ENCODE measurements at regions not wholly inside any gene's neighbourhood (a gene's known extent, or its start where the extent isn't known, plus 50 kb on each side); places are given as distances from the start of the nearest gene placed in this dataset.
A peak's percentile ranks its signal among the peaks of the same experiment; 100 is the strongest.

- no peaks in the 10 kb centered on the region for H3K27me3 ChIP-seq
- no peak for TF ChIP-seq CTCF (IDR thresholded peaks at IDR 0.05; ENCODE audit: poor library complexity)
- TF ChIP-seq EZH2 (IDR thresholded peaks at IDR 0.05; ENCODE audit: borderline replicate concordance), result no peak
- TF ChIP-seq EZH2phosphoT487 (IDR thresholded peaks at IDR 0.05; ENCODE audit: low read depth, severe bottlenecking, unreplicated experiment), result no peak
- no peak overlapping the region for H3K4me2 ChIP-seq
- H3K9me3 ChIP-seq (ENCODE audit: low read depth), result no peaks in the 10 kb centered on the region
- H4K20me1 ChIP-seq (ENCODE audit: insufficient read depth, poor library complexity, severe bottlenecking), result no peaks in the 10 kb centered on the region
- H3K27ac ChIP-seq, result no peak overlapping the region
- no peaks in the 10 kb centered on the region for H3K36me3 ChIP-seq (replicated peaks; ENCODE audit: insufficient read depth, low read depth)
- no peak overlapping the region for H2AFZ ChIP-seq
- DNase-seq (ENCODE audit: low spot score), result no peak
- no peaks in the 10 kb centered on the region for H3K4me1 ChIP-seq (ENCODE audit: insufficient read depth)
- WGBS (ENCODE audit: low lambda C conversion rate, missing lambda C conversion rate), result 51% methylated on average over 3 of the region's 3 CpGs
- no peak overlapping the region for H3K4me3 ChIP-seq
- H3K79me2 ChIP-seq, result no peaks in the 10 kb centered on the region
- no peaks in the 10 kb centered on the region for H3K9me2 ChIP-seq (replicated peaks; ENCODE audit: insufficient read depth)
These were observed 147.1 kb downstream of the FAM181B start for GRCh38 chr11:82586581-82586980.

GRCh38 chr11:82577246-82577645 lies 156.4 kb downstream of the FAM181B start:
- DNase-seq (ENCODE audit: low spot score), result peak; percentile 4
- Histone ChIP-seq H3K36me3 (replicated peaks; ENCODE audit: insufficient read depth, low read depth) (no peaks in the 10 kb centered on the region), H3K9me3 (ENCODE audit: low read depth) (no peaks in the 10 kb centered on the region), H3K79me2 (no peaks in the 10 kb centered on the region), H3K4me3 (no peak overlapping the region), H2AFZ (no peak overlapping the region), H3K4me2 (no peak overlapping the region), H3K4me1 (ENCODE audit: insufficient read depth) (no peaks in the 10 kb centered on the region), H4K20me1 (ENCODE audit: insufficient read depth, poor library complexity, severe bottlenecking) (no peaks in the 10 kb centered on the region), H3K27me3 (no peaks in the 10 kb centered on the region), H3K9me2 (replicated peaks; ENCODE audit: insufficient read depth) (no peaks in the 10 kb centered on the region), H3K27ac (no peak overlapping the region)
- 89% methylated on average over 5 of the region's 5 CpGs for WGBS (ENCODE audit: low lambda C conversion rate, missing lambda C conversion rate)
- TF ChIP-seq CTCF (IDR thresholded peaks at IDR 0.05; ENCODE audit: poor library complexity) (no peak), EZH2 (IDR thresholded peaks at IDR 0.05; ENCODE audit: borderline replicate concordance) (no peak), EZH2phosphoT487 (IDR thresholded peaks at IDR 0.05; ENCODE audit: low read depth, severe bottlenecking, unreplicated experiment) (no peak)

DNA sequence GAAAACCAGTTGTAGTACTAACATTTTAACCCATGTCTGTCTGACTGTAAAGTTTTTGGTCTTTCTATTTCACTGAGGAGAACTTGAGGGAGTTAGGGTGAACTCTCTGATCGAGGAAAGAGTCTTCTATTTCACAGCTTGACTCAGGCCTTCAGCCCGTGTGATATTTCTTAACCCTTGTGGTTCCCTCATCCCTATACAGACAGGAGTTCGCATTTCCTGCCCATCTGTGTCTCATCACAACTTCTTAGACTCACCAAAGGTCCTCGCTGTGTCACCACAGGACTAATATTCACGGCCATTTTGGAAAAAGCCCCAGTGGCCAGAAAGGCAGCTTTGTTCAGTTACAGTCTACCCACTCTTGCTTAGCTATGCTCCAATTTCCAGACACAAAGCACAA lies 172.8 kb downstream of the FAM181B start:
- no peak for DNase-seq (ENCODE audit: low spot score)
- no peak overlapping the region for H2AFZ ChIP-seq
- no peaks in the 10 kb centered on the region for H3K27me3 ChIP-seq
- no peaks in the 10 kb centered on the region for H3K4me1 ChIP-seq (ENCODE audit: insufficient read depth)
- no peaks in the 10 kb centered on the region for H3K9me2 ChIP-seq (replicated peaks; ENCODE audit: insufficient read depth)
- H3K4me2 ChIP-seq, result no peak overlapping the region
- TF ChIP-seq EZH2phosphoT487 (IDR thresholded peaks at IDR 0.05; ENCODE audit: low read depth, severe bottlenecking, unreplicated experiment) (no peak), EZH2 (IDR thresholded peaks at IDR 0.05; ENCODE audit: borderline replicate concordance) (no peak), CTCF (IDR thresholded peaks at IDR 0.05; ENCODE audit: poor library complexity) (no peak)
- H4K20me1 ChIP-seq (ENCODE audit: insufficient read depth, poor library complexity, severe bottlenecking), result no peaks in the 10 kb centered on the region
- no peaks in the 10 kb centered on the region for H3K36me3 ChIP-seq (replicated peaks; ENCODE audit: insufficient read depth, low read depth)
- no peaks in the 10 kb centered on the region for H3K79me2 ChIP-seq
- 62% methylated on average over 5 of the region's 5 CpGs for WGBS (ENCODE audit: low lambda C conversion rate, missing lambda C conversion rate)
- no peaks in the 10 kb centered on the region for H3K9me3 ChIP-seq (ENCODE audit: low read depth)
- no peak overlapping the region for H3K27ac ChIP-seq
- no peak overlapping the region for H3K4me3 ChIP-seq

DNA sequence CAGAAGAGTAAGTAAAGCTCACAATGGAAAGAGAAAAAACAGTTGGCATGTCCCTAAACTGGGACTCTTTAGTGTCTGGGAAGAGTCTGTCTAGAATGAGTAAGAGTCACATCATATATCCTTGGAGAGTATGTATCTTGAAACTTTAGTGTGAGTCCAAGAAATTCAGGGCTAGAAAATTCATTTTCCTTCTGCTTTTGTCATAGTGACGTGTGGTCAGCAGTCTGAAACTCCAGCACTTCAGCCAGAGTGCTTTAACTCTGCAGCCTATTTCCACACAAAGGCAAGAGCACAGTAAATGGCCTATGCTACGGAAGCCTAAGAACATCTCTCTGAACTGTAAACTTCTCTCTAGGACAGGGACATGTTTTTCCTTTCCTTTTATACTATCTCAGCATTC lies 174.1 kb downstream of the FAM181B start:
- no peak overlapping the region for H2AFZ ChIP-seq
- no peak overlapping the region for H3K4me3 ChIP-seq
- no peaks in the 10 kb centered on the region for H3K9me3 ChIP-seq (ENCODE audit: low read depth)
- no peaks in the 10 kb centered on the region for H3K9me2 ChIP-seq (replicated peaks; ENCODE audit: insufficient read depth)
- WGBS (ENCODE audit: low lambda C conversion rate, missing lambda C conversion rate), result 88% methylated on average over 2 of the region's 2 CpGs
- no peaks in the 10 kb centered on the region for H3K36me3 ChIP-seq (replicated peaks; ENCODE audit: insufficient read depth, low read depth)
- no peak overlapping the region for H3K4me2 ChIP-seq
- no peaks in the 10 kb centered on the region for H3K4me1 ChIP-seq (ENCODE audit: insufficient read depth)
- DNase-seq (ENCODE audit: low spot score), result no peak
- TF ChIP-seq CTCF (IDR thresholded peaks at IDR 0.05; ENCODE audit: poor library complexity), result no peak
- no peak for TF ChIP-seq EZH2phosphoT487 (IDR thresholded peaks at IDR 0.05; ENCODE audit: low read depth, severe bottlenecking, unreplicated experiment)
- no peak for TF ChIP-seq EZH2 (IDR thresholded peaks at IDR 0.05; ENCODE audit: borderline replicate concordance)
- no peaks in the 10 kb centered on the region for H3K79me2 ChIP-seq
- H4K20me1 ChIP-seq (ENCODE audit: insufficient read depth, poor library complexity, severe bottlenecking), result no peaks in the 10 kb centered on the region
- no peak overlapping the region for H3K27ac ChIP-seq
- no peaks in the 10 kb centered on the region for H3K27me3 ChIP-seq
